A549 (cell line): ENCODE measurements at regions not wholly inside any gene's neighbourhood (a gene's known extent, or its start where the extent isn't known, plus 50 kb on each side); places are given as distances from the start of the nearest gene placed in this dataset.

Experiments
- BHLHE40 ChIP-seq: IDR thresholded peaks from 2 replicates; pipeline ENCODE4 v1.6.1; 2012; ENCODE audit warnings: low read depth, low read length, inconsistent platforms
- CHD4 ChIP-seq: fragments of 200-600 bp; sonication (generic); IDR thresholded peaks from 2 replicates; pipeline ENCODE4 v1.6.1; 2016; ENCODE audit warnings: antibody characterized with exemption, mild to moderate bottlenecking, borderline replicate concordance
- CTCF ChIP-seq: fragments of >200 bp; sonication (Bioruptor Twin); formaldehyde crosslinking; IDR thresholded peaks from 3 replicates; pipeline ENCODE4 v1.5.1; 2016
- ELK1 ChIP-seq: fragments of 150-350 bp; IDR thresholded peaks from 2 replicates; pipeline ENCODE4 v1.6.1; 2014; ENCODE audit warnings: low read depth, mild to moderate bottlenecking, low read length
- EP300 ChIP-seq, 2 experiments: fragments of >200 bp; sonication (Bioruptor Twin); formaldehyde crosslinking; IDR thresholded peaks; 2 replicates in 1 of 2; 3 replicates in 1 of 2; pipeline ENCODE4 v1.6.1; 2016 to 2017
- HOXB5 ChIP-seq: fragments of 250-450 bp; sonication (Bioruptor Pico); IDR thresholded peaks from 2 replicates; pipeline ENCODE4 v1.5.0; 2020; ENCODE audit warnings: mild to moderate bottlenecking, moderate library complexity
- JUNB ChIP-seq: fragments of >200 bp; sonication (Bioruptor Twin); formaldehyde crosslinking; IDR thresholded peaks from 2 replicates; pipeline ENCODE4 v1.6.1; 2016
- MYC ChIP-seq: IDR thresholded peaks from 2 replicates; pipeline ENCODE4 v1.6.1; 2012; ENCODE audit warnings: mild to moderate bottlenecking, inconsistent platforms, low read length, improper control_type of control experiment, borderline replicate concordance
- POLR2AphosphoS2 ChIP-seq: conservative IDR thresholded peaks from 2 replicates; pipeline ENCODE4 v1.6.1; 2012; ENCODE audit warnings: low read length, improper control_type of control experiment, inconsistent platforms
- RCOR1 ChIP-seq: fragments of 150-350 bp; IDR thresholded peaks from 2 replicates; pipeline ENCODE4 v1.6.1; 2014; ENCODE audit warnings: antibody characterized with exemption, low read length, low read depth
- RNF2 ChIP-seq: fragments of 200-600 bp; sonication (generic); IDR thresholded peaks from 2 replicates; pipeline ENCODE4 v1.6.1; 2016; ENCODE audit warnings: low read depth, mild to moderate bottlenecking, antibody characterized with exemption, moderate library complexity, borderline replicate concordance
- ZFP36 ChIP-seq: fragments of 450-650 bp; IDR thresholded peaks from 2 replicates; pipeline ENCODE4 v1.6.1; 2014; ENCODE audit warnings: borderline replicate concordance; ENCODE audit not compliant: partially characterized antibody

GRCh38 chr9:89848060-89849040, 243.5 kb downstream of the GADD45G start:
- no peak for TF ChIP-seq RNF2
- no peak for TF ChIP-seq ELK1
- no peak for TF ChIP-seq HOXB5 (CRISPR knock-in tag)
- no peak for TF ChIP-seq RCOR1
- TF ChIP-seq POLR2AphosphoS2, result no peak
- TF ChIP-seq CHD4, result no peak
- TF ChIP-seq CTCF, result no peak
- no peak for TF ChIP-seq EP300 (IDR thresholded peaks at IDR 0.05)
- TF ChIP-seq JUNB, result no peak
- no peak for TF ChIP-seq BHLHE40
- TF ChIP-seq ZFP36, result no peak
- no peak for TF ChIP-seq MYC
